ENCODE measurements at regions not wholly inside any gene's neighbourhood (a gene's known extent, or its start where the extent isn't known, plus 50 kb on each side); places are given as distances from the start of the nearest gene placed in this dataset.
"Not testable (repeated sequence)": the region's sequence is repeated elsewhere in the genome, so short reads cannot be mapped to it uniquely, and the experiment has no call there.

DNA sequence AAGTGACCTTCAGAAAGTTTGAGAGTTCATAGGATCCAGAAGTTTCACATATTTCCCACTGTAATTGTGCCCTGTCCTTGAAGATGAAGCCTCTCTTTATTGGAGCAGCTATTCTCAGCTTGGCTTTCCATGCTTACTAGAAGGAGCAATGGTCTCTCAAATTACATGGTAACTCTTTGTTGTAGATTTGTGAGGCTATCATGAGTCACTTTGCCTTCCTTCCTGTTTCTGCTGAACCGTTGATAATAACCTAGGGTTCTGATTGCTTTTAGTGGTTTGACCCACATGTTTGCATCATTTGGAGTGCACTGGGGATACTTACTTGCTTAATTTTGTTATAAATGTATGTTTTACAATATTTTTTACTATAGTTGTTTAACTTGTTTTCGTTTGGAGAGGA lies 772.9 kb upstream of the SLITRK6 start:
- DNase-seq (ENCODE audit: low read depth in 2 of 2): no peak

DNA sequence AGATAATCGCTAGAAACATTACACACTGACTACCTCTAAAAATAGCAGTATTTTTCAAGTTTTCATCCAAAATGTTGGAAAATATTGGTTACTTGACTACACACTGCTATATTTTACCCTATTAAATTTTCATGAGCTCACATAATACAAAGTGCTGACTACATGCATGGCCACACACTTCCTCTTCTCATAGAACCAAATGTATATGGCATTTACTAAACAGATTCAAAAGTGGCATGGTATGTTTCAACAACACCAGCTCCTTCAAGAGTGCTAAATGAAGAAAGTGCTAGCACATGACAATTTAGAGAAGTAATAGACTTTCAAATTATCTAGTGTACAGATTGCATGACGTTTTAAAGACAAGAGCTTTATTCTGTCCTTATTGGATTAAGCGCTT lies 780.4 kb upstream of the SLITRK6 start:
- DNase-seq (ENCODE audit: low read depth in 2 of 2): no peak

DNA sequence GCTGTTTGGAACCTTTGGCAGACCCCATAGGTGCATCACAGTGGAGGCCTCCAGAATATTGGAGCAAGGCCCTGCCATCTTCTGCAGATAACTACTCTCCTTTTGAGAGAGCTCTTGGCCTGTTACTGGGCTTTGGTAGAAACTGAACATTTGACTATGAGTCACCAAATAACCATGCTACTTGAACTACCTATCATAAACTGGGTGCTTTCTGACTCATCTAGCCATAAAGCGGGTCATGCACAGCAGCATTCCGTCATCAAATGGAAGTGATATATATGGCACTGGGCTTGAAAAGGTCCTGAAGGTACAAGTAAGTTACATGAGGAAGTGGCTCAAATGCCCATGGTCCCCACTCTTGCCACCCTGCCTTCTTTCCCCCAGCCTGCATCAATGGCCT lies 782.5 kb upstream of the SLITRK6 start:
- DNase-seq (ENCODE audit: low read depth in 2 of 2): no peak

DNA sequence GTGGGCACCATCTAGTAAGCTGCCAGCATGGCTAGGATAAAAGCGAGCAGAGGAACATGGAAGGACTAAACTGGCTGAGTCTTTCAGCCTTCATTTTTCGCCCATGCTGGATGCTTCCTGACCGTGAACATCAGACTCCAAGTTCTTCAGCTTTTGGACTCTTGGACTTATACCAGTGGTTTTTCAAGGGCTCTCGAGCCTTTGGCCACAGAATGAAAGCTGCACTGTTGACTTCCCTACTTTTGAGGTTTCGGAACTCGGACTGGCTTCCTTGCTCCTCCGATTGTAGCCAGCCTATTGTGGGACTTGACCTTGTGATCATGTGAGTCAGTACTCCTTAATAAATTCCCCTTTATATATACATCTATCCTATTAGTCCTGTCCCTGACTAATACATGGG lies 785.1 kb upstream of the SLITRK6 start:
- DNase-seq (ENCODE audit: low read depth in 2 of 2): no peak

DNA sequence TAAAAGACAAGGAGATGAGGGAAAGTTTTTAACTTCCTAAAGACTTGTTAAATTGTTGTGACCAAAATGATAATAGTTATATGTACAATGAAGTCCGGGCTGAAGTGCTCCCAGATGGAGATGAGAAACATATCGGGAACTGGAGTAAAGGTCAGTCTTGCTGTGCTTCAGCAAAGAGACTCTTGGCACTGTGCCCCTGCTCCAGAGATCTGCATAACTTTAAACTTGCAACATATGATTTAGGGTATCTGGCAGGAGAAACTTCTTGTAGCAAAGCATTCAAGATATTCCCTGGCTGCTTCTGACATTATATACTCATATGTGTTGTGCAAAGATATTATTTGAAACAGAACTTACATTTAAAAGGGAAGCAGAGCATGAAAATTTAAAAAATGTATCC lies 786.6 kb upstream of the SLITRK6 start:
- no peak for DNase-seq (ENCODE audit: low read depth in 2 of 2)

DNA sequence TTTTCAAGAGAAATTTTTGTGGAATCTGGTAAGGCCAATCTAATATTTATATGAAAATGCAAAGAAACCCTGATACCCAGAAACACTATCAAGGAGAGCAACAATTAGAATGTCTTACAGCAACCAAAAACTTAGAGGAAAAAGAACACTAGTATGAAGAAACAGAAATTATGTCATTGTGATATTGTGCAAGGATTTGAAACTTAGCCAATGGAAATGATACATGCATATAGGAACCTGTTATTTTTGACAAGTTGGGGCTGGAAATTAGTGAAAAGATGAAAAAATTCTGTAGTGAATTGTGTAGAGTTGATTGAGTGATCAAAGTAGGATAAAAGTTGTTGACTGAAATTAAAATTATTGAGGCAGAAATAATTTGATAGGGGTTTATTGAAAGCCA lies 792.6 kb upstream of the SLITRK6 start:
- no peak for DNase-seq (ENCODE audit: low read depth in 2 of 2)

DNA sequence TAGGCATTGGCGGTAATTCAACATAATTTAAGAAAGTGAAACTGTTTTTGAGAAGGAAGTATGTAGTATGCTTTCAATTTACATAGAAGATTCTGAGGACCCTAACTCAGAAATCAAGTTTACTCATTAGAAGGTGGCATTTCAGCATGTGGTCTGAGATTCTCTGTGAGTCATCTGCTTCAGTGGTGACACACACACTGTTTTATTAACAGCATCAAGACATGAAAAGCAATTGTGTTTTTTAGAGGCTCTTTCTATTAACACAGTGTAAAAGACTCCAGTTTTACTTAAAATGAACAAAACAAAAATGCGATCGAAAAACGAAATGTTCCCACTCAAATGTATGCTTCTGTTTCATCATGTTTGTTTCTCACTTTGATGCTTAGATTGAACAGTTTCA lies 802.1 kb upstream of the SLITRK6 start:
- DNase-seq (ENCODE audit: low read depth in 2 of 2): no peak

DNA sequence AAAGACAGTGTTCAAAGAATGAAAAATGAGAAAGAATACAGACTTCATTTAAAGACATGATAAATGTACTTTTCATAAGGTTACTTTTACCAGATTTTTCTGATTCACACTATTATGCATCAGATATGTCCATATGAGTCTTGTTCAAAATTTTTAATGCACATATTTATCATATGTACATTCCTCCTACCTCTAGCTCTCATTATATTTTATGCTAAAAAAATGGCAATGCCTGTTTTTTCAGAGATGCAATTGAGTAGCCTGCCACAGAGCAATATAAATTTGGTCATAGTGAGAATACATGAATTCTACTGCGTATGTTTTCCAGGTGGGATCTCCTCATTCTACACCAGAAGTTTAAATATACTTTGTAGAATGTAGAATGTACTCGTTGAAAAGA lies 807.0 kb upstream of the SLITRK6 start:
- no peak for DNase-seq (ENCODE audit: low read depth in 2 of 2)

DNA sequence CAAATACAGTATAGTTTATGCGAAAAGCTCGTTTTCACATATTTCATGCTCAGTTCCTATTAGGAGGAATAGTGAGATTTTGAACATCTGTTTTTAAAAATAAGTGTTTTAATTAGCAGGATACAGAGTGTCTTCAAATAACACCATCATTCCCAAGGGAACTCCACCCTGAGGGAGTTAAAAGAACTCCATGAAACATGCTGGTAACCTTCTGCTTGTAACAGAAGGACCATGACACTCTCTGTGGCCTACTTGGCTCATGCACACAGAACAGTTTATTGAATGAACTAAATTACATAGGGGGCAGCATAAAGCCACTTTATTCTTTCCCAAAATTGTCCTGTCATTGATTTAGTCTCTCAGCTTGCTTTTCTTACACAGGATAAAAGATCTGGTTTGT lies 809.5 kb upstream of the SLITRK6 start:
- DNase-seq (ENCODE audit: low read depth in 2 of 2): no peak

DNA sequence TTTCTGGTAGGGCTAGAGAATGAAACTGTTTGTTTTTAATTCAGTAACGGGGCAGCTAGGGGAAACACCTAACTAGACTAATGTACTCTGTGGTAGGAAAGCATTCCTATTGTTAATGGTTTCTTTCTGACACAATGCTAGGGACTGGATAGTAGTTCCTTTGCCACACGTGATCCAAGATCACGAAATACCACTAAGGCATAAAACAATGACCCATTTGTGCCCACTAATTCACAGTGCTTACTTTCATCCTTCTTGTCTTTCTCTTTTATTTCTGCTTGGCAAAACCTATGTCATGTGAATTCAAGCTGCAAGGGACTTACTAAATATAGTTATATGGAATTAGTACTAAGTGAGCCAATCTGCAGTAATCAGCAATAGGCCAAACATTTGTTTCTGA lies 834.1 kb upstream of the SLITRK6 start:
- no peak for DNase-seq (ENCODE audit: low read depth in 2 of 2)

DNA sequence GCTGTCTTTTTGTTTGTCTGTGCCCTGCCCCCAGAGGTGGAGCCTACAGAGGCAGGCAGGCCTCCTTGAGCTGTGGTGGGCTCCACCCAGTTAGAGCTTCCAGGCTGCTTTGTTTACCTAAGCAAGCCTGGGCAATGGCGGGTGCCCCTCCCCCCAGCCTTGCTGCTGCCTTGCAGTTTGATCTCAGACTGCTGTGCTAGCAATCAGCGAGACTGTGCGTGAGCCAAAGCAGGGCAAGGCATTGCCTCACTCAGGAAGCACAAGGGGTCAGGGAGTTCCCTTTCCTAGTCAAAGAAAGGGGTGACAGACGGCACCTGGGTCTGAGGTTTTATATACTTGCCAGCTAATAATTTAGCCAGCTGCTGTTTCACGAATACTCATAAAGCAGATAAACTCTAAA lies 852.0 kb upstream of the SLITRK6 start:
- DNase-seq (ENCODE audit: low read depth in 2 of 2): not testable (repeated sequence)

DNA sequence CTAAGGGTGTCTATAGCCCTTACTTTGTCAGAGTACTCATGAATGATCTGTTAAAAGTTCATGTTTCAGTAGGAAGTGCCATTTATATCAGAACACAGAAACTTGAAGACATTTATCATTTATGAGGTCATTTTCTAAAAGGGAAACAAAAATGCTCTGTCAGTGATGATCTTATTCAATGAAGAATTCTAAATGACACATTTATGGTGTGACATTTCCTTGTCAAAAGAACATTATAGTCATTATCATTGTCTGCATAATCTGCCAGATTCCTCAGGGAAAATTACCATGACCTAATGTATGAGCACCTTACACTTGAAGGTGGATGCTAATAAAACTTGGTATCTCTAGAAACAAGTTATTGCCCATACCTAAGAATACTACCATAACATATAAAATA lies 853.8 kb upstream of the SLITRK6 start:
- DNase-seq (ENCODE audit: low read depth in 2 of 2): no peak

DNA sequence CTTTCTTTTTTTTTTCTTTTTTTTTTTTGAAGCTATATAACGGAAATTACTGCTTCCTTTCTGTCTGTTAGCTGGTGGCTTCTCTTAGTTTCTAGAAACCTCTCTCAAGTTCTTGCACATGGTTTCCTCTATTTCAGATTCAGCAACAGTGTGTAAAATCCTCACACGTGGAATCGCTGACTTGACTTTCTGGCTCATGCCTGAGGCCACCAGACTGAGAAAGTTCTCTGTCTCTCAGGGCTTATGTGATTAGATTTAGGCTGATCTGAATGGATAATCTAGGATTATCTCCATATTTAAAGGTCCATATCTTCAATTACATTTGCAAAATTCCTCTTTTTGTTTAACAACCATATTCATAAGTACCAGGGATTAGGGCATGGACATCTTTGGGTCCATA lies 856.3 kb upstream of the SLITRK6 start:
- no peak for DNase-seq (ENCODE audit: low read depth in 2 of 2)

DNA sequence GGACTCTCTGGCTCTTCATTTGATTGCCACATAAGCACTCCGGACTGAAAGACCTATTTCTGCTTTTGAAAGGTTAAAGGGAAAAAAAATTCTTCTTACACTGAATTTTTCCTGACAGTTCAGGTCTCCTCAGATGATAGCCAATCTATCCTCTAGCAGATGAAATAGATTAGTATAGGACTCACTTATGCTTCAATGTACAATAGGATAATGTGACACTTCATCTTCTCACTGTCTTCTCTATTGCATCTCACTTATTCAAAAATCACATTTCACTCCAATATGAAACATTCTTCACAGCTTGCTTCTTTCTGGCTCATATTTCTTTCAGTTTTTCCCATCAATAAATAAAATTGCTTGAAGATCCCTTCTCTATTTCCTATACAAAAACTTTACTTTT lies 860.9 kb upstream of the SLITRK6 start:
- DNase-seq (ENCODE audit: low read depth in 2 of 2): no peak

DNA sequence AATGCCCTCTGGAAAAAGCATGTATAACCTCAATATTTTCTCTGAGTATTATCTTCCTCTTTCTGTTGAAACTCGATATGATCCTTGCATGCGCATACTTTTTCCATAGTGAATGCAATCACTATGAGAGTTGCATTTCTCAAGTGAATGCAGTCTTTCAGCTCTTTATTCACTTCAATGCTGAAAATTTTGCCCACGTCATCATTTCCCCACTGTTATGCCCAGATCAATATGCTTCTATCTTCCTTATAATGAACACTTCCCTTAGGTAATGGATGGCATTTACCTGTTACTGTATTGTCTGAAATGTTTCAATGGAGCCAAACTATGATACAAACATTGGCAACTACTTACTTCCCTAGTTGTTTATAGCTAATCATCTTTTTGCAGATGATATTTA lies 866.6 kb upstream of the SLITRK6 start:
- no peak for DNase-seq (ENCODE audit: low read depth in 2 of 2)

DNA sequence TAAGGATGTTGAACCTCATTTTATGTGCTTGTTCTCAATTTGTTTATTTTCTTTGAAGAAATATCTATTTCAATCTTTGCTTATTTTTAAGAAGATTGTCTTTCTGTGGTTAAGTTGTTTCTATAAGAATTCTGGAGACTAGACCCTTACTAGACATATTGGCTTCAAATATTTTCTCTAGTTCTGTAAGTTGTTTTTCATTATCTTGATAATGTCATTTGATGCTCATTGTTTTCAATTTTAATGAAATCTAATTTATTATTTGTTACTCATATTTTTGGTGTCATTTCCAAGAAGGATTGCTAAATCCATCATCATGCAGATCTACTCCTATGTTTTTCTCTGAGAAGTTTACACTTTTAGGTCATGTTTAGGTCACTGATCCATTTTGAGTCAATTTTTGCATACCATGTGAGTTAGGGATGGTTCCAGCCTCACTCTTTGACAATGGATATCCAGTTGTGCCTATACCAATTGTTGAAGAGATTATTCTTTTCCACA lies 874.8 kb upstream of the SLITRK6 start:
- DNase-seq (ENCODE audit: low read depth in 2 of 2): no peak

DNA sequence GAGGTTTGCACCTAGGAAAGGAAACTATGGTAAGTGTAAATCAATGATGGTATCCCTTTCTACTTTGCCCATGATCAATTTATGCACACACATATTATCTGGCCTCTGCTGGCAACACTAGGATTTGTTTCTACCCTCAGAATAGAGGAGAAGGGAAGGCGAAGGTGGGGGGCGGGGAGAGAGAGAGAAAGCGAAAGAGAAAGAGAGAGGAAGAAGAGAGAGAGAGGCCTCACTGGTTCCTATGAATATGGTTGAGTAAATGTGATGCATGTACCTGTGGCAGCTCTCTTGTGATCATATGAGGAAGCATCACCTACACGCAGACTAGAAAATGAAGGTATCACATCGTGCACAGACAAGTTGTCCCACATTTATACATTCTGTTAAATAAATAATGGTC lies 882.0 kb upstream of the SLITRK6 start:
- DNase-seq (ENCODE audit: low read depth in 2 of 2): no peak

DNA sequence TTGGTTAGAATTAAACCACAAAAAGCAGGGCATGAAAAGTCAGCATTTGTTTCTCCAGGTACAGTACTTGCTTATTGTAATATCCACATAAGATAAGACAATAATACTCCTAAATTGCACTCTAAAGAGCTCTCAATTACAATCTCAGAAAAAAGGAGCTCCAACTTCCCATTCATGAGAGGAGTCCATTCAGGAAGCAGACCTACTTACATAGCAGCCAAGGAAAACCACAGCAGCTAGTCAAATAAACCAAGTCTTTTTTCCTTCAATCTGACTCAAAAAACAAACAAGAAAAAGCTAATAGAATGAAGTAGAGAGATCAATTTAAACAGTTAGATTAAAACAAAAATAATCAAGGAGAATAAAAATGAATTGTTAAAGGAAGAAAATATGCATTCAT lies 885.2 kb upstream of the SLITRK6 start:
- DNase-seq (ENCODE audit: low read depth in 2 of 2): no peak

DNA sequence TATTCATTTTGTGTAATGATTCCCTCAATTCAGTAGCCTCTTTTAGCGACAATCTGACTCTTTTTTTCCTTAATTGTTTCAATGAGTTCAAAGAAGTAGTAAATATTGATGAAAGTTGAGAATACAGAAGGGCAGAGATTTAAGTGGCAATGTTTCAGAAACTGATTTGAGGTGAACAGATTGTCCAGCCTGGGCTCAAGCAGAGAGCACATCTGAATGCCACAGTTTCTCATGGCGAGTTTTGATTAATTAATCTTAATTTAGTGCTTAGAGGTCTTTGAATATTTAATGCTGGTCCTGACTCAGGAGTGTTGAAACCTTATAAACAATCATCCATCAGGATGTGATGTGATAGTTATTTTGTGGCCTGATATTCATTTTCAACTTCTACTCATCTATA lies 890.7 kb upstream of the SLITRK6 start:
- DNase-seq (ENCODE audit: low read depth in 2 of 2): no peak

DNA sequence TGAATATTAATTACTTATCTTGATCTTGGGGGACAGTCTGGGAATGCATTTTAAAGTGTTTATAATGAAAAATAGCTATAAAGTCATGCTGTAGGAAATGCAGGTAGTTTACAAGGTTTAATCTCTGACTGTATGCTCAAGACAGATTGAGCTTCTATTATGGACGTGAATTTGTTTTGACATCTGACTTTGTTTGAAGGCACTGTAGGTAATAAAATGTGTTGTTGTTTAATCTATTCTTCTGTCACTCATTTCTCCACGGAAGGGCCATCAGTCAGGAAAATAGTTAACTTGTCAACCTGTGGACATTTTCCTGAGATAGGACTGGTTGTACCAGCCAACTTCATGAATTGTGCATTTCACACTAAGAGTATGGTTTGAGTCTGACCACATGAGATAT lies 893.1 kb upstream of the SLITRK6 start:
- no peak for DNase-seq (ENCODE audit: low read depth in 2 of 2)

DNA sequence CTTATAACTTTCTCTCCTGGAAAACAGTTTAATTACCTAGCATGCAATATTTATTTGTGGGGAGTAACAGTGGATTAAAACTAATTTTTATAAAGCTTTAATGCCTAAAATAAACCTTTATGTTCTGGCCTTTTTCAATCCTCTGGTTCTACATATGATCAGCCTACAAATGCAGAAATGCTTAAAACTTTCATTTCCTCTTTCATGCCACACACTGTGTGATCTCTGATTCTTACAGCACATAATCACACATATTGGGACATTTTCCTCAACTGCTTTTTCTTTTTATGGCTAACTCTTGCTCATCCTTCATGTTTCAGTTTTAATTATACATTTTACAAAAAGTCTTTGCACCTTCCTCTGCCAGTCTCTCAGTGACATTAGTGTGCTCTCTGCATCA lies 910.8 kb upstream of the SLITRK6 start:
- no peak for DNase-seq (ENCODE audit: low read depth in 2 of 2)

DNA sequence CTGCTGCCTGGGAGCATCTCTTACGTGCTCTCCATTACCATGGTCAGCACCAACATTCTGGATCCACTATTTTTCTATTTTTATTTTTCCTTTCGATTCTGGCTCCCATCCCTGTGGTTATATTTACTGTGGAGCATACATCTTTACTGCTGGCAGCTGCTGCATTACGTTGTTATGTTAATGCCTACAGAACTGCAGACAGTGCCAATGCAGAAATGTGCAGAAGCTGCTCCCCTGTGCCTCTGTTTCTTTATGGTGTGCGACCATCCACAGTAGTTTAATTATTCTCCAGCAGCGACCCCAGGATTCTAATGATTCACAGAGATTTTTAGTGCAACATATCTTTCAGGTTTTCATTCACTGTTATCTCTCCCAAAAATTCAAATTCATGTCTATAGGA lies 911.7 kb upstream of the SLITRK6 start:
- no peak for DNase-seq (ENCODE audit: low read depth in 2 of 2)

DNA sequence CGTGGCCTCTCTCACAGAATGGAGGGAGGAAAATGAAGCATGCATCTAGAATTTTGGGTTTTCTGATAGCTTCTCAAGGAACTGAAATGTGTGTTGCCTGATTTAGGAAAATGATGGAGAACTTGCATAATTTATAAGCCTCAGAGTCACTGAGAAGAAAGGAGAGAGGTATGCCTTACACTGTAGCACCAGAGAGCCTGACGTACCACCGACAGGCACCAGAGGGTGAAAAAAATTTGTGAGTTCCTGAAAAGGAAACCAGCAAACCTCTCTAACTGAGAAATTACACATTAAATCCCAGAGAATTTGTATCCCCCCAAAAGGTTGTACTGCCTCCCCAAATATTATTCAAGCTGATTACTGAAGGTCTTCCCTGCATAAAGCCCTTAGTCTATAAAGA lies 915.3 kb upstream of the SLITRK6 start:
- DNase-seq (ENCODE audit: low read depth in 2 of 2): no peak

DNA sequence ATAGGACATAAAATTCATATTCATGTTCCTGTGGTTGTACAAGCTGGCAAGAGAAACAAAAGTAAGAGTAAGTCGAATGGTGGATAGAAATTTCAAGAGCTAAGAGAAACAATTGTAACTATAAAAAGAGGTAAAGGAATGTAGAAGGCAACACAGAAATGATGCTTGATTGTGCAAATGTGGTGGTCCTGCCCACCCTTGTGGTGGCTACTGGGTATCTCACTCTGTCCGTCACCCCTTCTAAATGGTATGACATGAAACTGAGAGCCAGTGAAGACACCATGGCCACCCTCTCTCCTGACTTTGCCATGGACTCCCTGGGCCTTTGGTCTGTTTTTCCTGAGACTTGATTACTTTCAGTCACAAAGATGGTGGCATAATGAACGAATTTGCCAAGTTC lies 925.9 kb upstream of the SLITRK6 start:
- no peak for DNase-seq (ENCODE audit: low read depth in 2 of 2)

DNA sequence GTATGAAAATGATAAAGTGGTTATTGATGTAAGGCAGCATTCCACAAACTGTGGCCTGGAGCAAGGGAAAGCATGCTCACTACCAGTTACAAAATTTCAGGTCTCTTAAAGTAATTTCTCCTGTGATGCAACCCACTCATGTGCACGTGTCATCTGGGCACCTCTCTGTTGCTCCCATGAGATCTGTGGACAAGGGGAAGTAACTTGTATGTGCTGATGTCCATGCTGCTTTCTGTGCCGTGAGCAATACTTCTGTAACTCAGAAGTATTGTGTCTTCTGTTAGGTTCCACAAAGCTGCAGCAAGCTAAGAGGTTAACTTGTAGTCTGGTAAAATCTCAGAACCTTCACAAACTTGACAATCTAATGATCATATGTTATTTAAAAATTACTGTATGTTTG lies 930.0 kb upstream of the SLITRK6 start:
- no peak for DNase-seq (ENCODE audit: low read depth in 2 of 2)
